CD4-positive, alpha-beta T cell treated with Interleukin-17A for 4 hours (primary cell): ENCODE measurements at regions not wholly inside any gene's neighbourhood (a gene's known extent, or its start where the extent isn't known, plus 50 kb on each side); places are given as distances from the start of the nearest gene placed in this dataset.

Experiments used
- DNase-seq: peaks from one replicate; pipeline ENCODE4 v3.0.0-alpha.2; 2020; ENCODE audit warnings: mixed read lengths

DNA sequence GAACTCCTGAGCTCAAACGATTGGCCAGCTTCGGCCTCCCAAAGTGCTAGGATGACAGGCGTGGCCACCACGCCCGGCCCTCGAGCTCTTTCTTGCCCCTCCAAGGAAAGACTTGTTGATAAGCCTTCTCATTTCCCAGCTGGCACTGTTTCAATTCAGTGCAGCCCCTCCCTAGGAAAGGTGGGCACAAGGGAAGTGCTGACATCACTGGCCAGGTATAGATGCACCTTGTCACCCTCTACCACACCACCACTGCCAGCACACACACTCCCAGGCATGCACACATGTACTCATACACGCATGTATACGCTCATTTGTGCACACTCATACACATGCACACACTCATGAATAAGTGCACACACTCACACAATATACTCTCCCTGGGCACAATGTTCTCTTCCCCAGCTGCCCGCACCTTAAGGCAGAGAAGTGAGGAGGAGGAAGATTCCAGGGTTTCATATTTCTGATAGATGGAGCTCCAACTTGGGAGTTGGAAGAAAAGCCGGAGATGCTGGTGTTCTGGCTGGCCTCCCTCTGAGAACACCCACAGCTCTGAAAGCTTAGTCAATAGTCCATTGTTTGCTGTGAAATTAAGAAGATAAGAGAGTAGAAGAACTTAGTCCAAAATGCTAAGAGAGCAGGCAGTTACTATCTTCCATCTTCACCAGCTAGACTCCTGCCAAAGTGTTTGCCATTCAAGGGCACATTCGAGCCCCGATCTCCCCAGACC, 196.7 kb downstream of the FOXO1 start:
- DNase-seq: no peak

GRCh38 chr13:40470660-40471059, 195.8 kb downstream of the FOXO1 start:
- no peak for DNase-seq

GRCh38 chr13:40471076-40471475, 195.4 kb downstream of the FOXO1 start:
- DNase-seq: no peak

- DNase-seq: no peak
Measured at GRCh38 chr13:40471911-40472310, 194.5 kb downstream of the FOXO1 start.

DNA sequence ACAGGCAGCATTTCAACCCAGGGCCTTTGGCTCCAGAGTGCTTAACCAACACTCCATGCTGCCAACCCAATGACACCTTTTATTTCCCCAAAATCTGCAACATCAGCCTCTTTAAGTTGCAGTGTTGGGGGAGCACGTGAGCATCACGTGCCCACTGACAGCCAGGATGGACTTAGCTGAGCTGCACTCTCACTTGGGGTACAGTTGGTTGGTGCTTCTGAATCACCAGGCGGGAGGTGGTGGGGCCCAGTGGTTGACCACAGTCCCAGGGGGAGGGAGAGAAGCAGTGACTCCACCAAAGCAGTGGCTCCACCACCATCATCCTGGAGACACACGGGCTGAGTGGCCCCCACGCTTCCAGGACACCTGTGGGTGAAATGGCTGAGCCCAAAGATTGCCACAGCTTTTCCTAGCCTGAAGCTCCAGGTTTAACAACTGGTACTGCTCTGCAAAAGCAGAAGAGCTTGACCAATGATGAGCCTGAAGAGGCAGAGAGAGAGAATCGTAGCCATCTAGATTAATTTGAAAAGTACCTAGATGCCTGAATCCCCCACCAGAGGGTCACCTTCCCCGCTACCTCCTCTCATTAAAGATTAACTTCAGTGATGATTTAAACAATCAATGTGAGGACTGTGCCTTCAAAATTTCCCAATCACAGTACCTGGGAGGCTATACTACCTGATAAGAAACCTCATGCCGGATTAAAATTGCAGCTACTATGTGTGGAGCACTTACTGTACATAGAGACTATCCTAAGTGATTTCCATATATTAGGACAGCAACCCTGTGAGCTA, 193.8 kb downstream of the FOXO1 start:
- no peak for DNase-seq

DNA sequence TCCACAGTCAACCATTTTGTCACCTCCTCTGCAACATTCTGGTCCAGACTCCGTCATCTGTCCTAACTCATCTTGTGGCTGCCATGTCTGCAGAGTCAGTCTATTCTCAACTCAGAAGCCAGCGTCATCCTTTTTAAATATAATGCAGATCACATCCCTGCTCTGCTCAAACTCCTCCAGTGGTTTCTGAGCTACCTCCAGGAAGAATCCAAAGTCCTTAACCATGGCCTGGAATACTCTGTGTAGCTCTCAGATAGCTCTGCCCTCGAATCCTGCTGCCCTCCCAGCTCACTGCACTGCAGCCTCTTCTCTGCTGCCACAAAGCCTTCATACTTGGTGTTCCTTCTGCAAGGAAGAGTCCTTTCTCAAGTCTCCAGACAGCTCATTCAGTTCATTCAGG, 190.8 kb downstream of the FOXO1 start:
- no peak for DNase-seq

DNA sequence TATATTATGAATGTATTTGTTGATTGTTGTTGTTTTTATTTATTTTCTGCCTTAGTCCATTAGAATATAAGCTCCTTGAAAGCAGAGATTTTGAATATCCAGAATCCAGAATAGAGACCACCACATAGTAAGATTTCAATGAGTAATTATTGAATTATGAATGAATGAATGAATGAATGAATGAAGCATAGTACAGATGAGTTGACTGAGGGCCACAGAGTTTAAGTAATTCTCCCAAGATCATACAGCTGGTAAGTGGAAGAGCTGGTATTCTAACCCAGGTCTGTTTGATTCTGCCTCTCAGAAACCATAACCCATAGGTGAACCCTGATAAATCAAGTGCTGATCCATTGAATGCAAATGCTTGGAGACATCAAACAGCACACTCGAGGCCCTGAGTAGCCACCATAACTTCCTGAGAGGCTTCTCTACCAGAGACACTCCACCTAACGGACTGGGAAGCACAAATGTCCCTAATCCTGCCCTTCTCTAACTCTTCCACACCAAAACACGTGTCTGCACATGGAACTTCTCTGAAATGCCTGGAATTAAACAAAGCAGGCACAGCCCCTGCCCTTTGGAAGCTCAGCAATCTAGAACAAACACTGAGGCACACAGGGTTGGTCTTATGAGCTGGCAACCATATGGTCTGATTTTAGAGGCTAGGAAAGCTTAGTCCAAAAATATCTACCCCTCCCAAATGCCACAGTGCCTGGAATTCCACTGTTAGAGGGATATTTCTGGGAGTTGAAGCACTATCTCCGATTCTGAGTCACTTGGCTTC, 190.1 kb downstream of the FOXO1 start:
- no peak for DNase-seq

DNA sequence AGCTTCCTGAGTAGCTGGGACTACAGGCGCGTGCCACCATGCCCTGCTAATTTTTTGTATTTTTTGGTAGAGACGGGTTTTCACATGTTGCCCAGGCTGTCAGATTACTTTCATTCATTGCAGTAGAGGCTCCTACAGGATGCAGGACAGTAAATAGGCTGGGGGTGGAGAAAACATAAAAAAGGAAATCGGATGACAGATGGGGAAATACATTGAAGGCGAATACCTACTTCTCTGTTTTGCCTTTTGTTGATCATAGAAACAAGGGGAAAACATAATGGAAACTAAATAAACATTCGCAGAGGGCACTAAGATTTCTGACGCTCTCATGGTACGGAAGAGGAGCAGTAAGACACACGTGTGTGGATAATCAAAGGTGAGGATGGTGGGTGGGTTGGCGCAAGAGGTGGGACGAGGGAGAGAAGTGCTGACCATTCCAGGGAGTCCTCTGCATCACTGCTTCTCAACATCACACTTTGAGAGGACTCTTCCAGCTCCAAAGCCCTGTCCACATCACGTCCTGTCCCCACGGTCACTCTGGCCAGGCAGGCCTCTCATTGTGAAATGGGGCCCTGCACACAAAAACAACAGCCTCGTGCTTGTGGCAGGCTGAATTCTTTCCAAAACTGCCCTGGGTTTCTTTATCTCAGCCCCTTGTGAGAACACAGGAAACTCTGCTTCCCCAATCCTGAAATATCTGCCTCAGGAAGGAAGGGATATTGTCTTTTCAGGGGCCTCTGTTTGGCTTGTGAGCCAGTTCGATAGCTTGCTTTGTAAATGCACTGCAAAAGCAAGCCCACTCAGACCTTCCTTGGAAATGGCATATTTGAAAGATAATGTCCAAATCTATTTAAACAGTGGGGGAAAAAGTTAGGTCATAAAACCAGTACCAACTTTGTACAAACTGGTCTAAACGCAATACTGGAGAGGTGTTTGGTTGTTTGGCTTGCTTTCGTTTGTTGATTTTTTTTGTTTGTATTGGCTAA, 188.5 kb downstream of the FOXO1 start:
- no peak for DNase-seq

DNA sequence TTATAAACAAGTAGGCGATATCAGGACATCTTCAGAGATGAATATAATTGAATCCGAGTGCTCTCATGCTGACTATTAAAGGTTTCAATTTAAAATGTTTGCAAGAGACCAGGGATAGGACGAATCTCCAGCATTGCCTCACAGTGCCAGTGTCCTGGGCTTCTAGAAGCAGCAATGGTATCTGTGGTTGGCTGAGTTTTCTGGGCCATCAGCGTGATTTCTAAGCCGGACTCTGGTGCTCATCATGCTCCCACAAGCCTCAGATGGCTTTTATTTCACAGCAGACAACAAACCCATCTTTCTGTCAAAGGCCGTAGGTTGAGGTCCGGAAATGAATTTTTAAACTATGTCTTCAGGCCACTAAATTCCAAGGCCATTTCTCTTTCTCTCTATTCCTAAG, 187.7 kb downstream of the FOXO1 start:
- DNase-seq: no peak

GRCh38 chr13:40479196-40479845, 187.1 kb downstream of the FOXO1 start:
- DNase-seq: no peak

GRCh38 chr13:40480012-40480914, 186.2 kb downstream of the FOXO1 start:
- no peak for DNase-seq

- DNase-seq: peak; percentile 45
Measured at GRCh38 chr13:40480915-40481516, 185.4 kb downstream of the FOXO1 start.

DNA sequence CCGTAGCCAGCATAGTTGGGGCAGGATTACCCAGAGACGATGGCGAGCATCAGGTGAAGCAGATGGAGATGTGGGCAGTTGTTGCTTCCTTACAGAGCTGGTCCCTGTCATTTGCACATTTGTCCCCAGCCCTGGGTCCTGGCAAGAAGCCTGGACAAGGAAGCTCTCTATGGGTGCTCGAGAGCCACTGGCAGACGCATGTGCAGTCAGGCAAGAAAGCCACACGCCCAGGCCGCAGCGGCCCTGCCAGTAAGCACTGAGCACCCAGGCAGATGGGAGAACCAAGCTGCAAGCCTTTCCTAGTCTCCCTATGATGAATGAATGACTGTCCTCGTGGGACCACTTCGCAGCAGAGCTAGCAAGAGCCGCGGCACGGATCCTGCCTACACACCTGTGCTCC, 182.8 kb downstream of the FOXO1 start:
- DNase-seq: no peak

GRCh38 chr13:40484101-40484800, 182.2 kb downstream of the FOXO1 start:
- peak; percentile 61 for DNase-seq

DNA sequence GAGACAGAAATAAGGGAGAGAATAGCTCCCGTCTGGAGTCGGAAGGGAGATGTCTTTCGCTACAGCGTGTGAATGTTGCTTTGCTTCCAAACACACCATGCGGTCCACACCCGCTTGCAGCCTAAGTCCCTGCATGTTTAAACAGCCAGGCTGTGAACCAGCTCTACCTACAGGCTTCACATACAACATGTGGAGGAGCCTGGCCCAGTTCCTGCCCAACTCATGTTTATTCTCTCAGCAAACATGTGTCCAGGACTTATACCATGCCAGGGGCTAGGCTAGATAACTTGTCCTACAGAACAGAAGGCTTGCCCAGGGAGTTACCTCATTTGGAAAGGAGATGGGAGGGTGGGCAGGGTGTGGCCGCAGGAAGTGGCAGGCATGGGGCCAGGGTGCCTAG, 181.5 kb downstream of the FOXO1 start:
- peak; percentile 49 for DNase-seq

GRCh38 chr13:40485611-40486517, 180.6 kb downstream of the FOXO1 start:
- peak; percentile 84 for DNase-seq

GRCh38 chr13:40486518-40487163, 179.8 kb downstream of the FOXO1 start:
- no peak for DNase-seq

GRCh38 chr13:40488869-40489391, 177.5 kb downstream of the FOXO1 start:
- DNase-seq: no peak
